ENCODE measurements at regions not wholly inside any gene's neighbourhood (a gene's known extent, or its start where the extent isn't known, plus 50 kb on each side); places are given as distances from the start of the nearest gene placed in this dataset.

- DNase-seq (ENCODE audit: low read depth): peak; percentile 46
These were observed 57.3 kb upstream of the CEP83 start for GRCh38 chr12:94516985-94517384.

- no peak for DNase-seq (ENCODE audit: low read depth)
These were observed 53.9 kb upstream of the CEP83 start for GRCh38 chr12:94513527-94513926.

DNA sequence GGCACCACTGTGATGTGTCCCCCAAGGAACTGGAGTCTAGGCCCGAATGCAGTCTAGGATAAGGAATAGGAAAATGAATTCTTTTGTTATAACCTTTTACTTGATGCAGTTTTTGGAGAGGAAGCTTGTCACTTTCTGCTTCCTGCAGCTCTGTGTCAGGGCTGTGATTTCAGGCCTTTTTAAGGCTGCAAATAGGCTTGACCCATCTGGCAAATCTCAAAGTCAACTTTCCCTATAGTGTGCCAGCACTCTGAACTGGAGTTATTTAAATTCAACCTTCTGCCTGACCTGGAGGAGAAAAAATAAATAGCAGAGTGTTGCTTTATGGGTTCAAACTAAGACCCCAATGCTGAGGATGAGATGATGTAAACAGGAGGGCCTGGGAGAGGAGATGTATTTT lies 51.8 kb upstream of the CEP83 start:
- no peak for DNase-seq (ENCODE audit: low read depth)

DNA sequence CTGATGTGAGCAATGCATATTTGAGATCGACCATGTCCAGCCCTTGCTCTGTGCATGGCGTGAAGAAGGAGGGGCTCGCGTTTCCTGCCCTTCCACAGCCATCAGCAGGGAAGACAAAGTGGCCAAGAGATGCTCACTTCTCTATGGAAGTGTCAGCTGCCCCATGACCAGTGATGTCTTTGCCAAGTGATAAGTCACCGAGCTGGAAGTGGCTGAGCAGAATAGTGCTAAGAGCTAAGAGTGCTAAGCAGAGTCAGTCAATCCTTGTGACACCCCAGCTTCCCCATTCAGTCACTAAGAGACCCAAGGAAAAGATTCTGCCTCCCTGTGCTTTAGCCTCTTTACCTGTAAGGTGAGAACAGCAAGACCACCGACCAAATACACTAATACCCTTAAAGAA lies 50.5 kb upstream of the CEP83 start:
- DNase-seq (ENCODE audit: low read depth): no peak

All from ELR (cell line).